Activated CD8-positive, alpha-beta memory T cell treated with anti-CD3 and anti-CD28 coated beads for 36 hours (primary cell): ENCODE measurements at regions not wholly inside any gene's neighbourhood (a gene's known extent, or its start where the extent isn't known, plus 50 kb on each side); places are given as distances from the start of the nearest gene placed in this dataset.

Experiments
- CTCF ChIA-PET: fragments of 350-600 bp; sonication (Branson Sonifier 250); formaldehyde crosslinking; loops from one replicate; lab custom pipeline; 2021; ENCODE audit warnings: antibody characterized with exemption; lab: Charles Lee
- POLR2A ChIA-PET: fragments of 350-600 bp; sonication (Branson Sonifier 250); formaldehyde crosslinking; loops from one replicate; lab custom pipeline; 2021; ENCODE audit warnings: antibody characterized with exemption; lab: Charles Lee

DNA sequence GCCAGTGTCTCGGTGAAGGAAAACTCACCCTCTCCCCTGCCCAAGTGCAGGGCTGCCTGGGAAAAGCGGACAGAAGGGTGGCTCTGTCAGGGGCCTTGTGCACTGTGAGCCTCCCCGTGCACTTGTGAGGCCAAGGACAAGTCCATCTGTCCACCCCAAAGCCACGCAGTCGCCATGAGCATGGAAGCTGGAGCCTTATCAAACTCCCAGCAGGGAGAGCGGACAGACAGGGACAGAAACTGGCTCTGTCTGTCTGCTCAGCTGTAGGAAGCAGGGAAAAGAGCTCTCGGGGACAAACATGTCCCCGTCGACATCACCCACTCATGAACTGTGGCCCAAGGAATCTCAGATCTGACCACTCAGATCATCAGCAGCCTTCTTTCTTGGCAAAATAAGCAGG, 1385.4 kb downstream of the TBC1D22A start:
- ChIA-PET CTCF (no interaction called here), POLR2A (no interaction called here)

DNA sequence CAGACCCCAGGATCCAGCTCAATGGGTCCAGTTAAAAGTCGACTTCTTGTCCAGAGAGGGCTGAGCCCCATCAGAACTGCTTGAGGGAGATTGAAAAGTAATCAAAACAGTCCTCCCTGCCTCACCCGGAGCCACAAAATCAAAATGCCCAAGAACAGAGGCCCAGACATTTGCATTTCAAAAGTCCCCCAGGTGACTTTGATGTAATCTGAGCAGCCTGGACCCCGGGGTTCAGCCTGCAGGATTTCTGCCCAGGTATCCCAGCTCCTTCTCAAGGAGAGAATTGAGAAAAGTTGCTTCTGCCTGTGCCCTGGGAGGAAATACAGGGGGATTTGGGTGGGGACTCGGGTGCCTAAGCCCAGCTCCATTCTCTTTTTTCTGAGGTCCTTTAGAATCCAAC, 1385.0 kb downstream of the TBC1D22A start:
- CTCF ChIA-PET, result no interaction called here

DNA sequence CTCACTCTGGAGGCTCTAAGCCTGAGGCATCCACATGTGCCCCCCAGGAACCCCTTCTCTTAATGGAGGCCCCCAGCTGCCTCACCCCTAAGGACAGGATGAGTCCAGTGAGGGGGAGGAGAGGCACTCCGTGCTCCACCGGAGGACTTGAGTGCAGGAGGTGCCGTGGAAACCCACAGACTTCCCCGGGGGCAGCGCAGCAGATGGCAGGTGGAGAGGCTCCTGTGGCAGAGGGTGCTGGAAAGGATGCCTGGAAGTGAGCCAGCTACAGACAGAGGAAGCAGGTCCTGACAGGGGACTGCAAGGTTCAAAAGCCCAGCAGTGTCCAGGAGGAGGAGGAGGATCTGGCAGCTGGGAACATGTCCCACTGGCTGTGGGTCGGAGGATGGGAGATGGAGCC, 1384.0 kb downstream of the TBC1D22A start:
- POLR2A ChIA-PET, result no interaction called here
- CTCF ChIA-PET, result no interaction called here

More for the DNA sequence above, 1385.0 kb downstream of the TBC1D22A start:
- POLR2A ChIA-PET, result no interaction called here

- CTCF ChIA-PET, result no interaction called here
- POLR2A ChIA-PET, result no interaction called here
These were observed 1383.3 kb downstream of the TBC1D22A start for GRCh38 chr22:48145738-48146137.

DNA sequence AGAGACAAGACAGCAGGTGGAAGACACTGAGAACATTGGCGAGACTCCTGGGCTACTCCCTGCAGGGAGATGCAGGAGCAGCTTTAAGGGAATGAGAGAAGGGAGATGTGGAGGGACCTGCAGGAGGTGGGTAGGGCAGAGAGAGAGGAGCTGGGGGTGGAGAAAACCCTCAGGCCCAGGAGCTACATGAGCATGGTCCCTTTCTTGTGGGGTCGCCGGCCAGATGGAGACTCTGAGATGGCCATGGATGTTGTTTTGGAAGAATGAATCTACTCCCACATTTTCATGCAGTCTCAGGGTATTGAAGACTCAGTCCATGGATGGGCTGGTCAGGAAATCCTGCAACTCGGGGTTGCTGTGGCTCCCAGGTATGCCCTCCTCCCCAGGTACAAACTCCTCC, 1381.9 kb downstream of the TBC1D22A start:
- CTCF ChIA-PET, result no interaction called here
- POLR2A ChIA-PET, result no interaction called here

DNA sequence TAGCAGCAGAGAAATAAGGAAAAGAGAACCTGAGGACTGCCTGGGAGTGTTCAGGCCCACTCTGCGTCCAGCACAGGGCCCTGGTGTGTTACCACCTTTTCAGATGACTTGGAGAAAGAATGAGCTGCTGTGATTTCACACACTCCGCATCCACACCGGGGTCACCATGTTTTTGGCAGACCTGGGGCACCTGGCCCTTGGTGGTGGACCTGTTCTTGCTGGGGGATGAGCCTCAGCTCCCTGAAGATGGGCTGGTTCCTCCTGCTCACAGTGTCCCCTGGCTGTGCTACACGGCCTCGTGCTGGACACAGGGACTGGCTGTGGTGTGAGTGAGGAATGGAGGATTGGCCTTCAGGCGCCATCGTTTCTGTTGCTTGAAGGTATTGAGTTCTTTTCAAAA, 1381.4 kb downstream of the TBC1D22A start:
- ChIA-PET POLR2A (no interaction called here), CTCF (no interaction called here)

DNA sequence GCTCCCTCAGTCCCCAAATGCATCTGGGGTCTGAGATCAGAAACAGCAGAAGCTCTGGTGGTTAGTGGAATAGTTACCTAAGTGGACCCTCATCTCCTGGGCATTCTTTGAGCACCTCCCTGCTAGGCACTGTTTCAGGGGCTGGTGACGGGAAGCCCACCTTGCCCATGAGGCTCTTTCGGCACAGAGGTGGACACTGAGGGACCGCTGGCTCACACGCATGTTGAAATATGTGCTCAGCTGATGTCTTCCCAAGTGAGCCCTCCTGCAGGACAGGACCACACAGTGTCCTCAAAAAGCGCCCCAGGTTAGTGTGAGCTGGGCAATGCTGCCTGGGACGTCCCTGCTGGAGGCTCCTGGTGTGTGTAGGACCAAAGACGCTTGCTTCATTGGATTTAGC, 1379.9 kb downstream of the TBC1D22A start:
- ChIA-PET CTCF (no interaction called here), POLR2A (no interaction called here)

- CTCF ChIA-PET, result no interaction called here
These were observed 1378.9 kb downstream of the TBC1D22A start for GRCh38 chr22:48141301-48141700.

DNA sequence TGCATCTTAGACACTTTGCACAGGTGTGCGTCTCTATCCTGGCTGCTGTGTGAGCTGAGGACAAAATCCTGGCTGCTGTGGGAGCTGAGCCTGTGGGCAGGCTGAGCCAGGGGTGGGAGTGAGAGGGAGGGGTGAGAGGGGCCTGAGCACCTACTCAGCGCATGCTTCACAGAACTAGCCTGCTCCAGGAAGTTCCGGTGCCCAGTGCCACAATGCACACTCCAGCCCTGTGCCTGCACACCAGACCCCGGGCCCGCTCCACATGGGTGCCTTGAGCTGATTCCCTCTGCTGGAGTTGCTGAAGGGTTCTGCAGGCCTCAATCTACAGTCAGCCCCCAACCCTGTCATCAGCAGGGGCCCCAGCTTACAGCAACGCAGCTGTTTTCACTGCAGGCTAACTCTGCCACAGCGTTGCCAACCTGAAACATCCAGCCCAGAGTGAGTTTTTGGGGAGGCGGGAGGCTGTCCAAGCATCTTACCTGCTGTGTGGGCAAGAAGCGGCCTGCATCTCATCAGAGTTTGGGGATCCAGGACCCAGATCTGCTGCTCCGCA, 1377.9 kb downstream of the TBC1D22A start:
- ChIA-PET POLR2A (no interaction called here), CTCF (no interaction called here)

More at GRCh38 chr22:48141301-48141700, 1378.9 kb downstream of the TBC1D22A start:
- POLR2A ChIA-PET, result no interaction called here

DNA sequence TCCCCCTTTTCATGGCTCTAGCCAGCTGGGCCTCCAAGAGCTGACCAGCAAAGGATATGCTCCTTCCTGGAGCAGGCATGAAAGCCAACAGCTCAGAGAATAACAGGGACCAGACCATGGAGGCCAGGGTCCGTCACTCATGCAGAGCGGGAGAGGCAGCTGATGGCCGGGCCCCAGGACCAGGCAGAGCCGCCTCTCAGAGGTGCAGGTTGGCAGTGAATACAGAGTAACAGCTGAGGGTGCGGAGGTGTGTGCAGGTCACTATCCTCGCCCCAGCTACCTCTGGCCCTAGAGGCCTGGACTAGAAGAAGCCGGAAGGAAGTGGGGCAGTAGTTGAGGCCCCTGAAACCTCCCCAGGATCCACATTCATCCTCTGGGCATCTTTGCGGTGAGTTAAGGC, 1377.3 kb downstream of the TBC1D22A start:
- POLR2A ChIA-PET, result no interaction called here
- CTCF ChIA-PET, result no interaction called here

- POLR2A ChIA-PET, result interaction anchor here (0.6 kb wide), 1 partner anchor 27 kb away, joined by 3 read pairs; no protein-coding TSS in a partner anchor
- CTCF ChIA-PET, result no interaction called here
These were observed 1376.4 kb downstream of the TBC1D22A start for GRCh38 chr22:48138855-48139254.

- ChIA-PET CTCF (no interaction called here), POLR2A (interaction anchor here (0.6 kb wide), 1 partner anchor 27 kb away, joined by 3 read pairs; no protein-coding TSS in a partner anchor)
These were observed 1376.0 kb downstream of the TBC1D22A start for GRCh38 chr22:48138427-48138826.

DNA sequence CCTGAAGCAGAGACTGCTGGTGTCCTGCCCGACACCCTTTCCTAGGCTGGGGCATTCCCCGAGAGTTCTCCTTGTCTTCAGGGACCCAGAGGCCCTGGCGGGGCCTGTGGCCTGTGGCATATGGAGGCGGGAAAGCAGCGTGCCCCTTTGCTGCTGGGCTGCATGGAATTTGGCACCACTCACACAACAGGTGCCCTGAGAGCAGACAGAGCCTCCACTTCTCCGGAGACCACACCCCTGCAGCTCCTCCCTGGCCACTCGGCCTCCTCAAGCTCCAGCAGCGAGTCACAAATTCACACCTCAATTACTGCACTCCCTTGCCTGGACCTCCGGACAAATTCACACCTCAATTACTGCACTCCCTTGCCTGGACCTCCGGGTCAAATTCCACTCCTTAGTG, 1375.2 kb downstream of the TBC1D22A start:
- CTCF ChIA-PET, result no interaction called here
- POLR2A ChIA-PET, result no interaction called here

- POLR2A ChIA-PET, result no interaction called here
- CTCF ChIA-PET, result no interaction called here
These were observed 1373.1 kb downstream of the TBC1D22A start for GRCh38 chr22:48135592-48135991.

GRCh38 chr22:48125416-48125815, 1363.0 kb downstream of the TBC1D22A start:
- CTCF ChIA-PET, result no interaction called here
- POLR2A ChIA-PET, result no interaction called here

DNA sequence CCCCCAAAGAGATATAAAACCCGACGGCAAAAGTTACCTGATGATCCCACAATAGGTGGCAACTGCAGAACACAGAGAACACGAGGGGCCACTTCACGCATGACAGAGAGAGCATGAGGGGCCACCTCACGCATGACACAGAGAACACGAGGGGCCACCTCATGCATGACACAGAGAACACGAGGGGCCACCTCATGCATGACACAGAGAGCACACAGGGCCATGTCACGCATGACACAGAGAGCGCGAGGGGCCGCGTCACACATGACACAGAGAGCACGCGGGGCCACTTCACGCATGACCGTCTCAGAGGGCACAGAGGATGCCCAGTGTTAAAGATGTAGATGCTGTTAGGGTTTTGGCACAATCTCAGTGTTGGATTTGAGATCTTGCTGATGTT, 1359.5 kb downstream of the TBC1D22A start:
- POLR2A ChIA-PET, result no interaction called here
- CTCF ChIA-PET, result no interaction called here

- POLR2A ChIA-PET, result no interaction called here
- CTCF ChIA-PET, result no interaction called here
These were observed 1356.2 kb downstream of the TBC1D22A start for GRCh38 chr22:48118654-48119053.

DNA sequence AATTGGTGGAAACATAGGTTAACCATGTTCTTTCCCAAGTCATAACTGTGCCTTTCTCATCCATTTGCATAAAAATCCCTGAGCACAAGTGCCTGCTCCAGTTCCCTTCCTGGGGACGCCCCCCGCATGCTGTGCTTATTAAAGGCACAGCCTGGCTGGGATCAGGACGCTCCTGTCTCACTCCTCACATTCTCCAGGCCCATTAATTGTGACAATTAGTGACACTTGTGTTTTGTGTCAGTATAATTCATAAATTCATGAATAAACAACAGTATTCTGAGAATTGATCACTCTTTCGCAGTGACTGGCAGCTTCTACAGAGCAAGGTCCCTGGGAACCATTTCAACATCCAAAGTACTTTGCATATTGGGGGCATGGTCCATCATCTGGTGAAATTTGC, 1354.4 kb downstream of the TBC1D22A start:
- ChIA-PET POLR2A (no interaction called here), CTCF (no interaction called here)

DNA sequence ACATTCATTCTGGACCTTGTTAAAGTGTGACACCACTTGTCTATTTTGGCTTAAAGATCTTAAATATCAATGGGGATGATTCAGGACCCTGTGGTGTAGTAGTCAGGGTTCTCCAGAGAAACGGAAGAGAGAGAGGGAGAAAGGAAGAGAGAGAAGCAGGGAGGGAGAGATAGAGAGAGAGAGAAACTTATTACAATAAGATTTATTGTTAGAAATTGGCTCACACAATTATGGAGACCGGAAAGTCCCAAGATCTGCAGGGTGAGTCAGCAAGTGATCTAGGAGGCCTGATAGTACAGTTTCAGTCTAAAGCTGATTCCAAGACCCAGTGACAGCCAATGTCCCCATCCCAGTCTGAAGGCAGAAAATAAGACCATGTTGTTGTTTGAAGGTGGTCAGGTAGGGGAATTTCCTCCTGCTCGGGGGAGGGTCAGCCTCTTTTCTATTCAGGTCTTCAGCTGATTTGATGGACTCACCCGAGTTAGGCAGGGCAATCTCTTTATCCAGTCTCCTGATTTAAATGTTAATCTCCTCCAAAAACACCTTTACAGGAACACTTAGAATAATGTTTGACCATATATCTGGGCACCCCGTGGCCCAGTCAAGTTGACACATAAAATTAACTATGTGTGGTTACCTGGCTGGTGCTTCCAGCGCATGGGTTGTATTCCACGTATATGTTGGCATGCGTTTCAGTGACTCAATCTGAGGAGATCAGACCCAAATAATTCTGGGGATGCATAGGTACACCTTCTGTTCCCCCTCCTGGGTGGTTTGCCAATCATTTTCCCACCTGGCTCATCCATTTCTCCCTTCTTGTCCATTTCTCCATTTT, 1350.5 kb downstream of the TBC1D22A start:
- CTCF ChIA-PET, result no interaction called here
- POLR2A ChIA-PET, result no interaction called here

DNA sequence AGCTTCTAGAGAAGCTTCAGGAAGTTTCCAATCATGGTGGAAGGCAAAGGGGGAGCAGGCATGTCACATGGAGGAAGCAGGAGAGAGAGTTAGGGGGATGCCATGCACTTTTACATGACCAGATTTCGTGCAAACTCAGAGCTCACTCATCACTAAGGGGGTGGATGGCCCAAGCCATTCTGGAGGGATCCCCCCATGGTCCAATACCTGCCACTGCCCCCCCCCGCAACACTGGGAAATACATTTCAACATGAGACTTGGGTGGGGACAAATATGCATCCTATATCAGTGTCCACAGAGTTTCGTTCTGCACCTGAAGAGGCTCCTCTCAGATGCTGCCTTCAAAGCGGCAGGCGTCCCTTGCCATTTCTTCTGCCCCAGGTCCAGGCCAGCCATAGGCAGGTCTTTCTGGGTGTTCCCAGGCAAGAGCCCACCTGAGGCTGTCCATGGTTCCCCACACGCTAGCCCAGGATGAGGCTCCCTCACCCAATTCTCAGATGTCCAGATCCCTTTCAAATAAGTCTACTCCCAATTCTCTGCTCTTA, 1344.3 kb downstream of the TBC1D22A start:
- POLR2A ChIA-PET, result interaction anchor here (0.9 kb wide), 1 partner anchor 20 kb away, joined by 3 read pairs; no protein-coding TSS in a partner anchor
- CTCF ChIA-PET, result no interaction called here

- POLR2A ChIA-PET, result interaction anchor here (0.9 kb wide), 1 partner anchor 21 kb away, joined by 3 read pairs; no protein-coding TSS in a partner anchor
- CTCF ChIA-PET, result interaction anchor here (1.7 kb wide), 1 partner anchor 9 kb away, joined by 5 read pairs; no protein-coding TSS in a partner anchor
These were observed 1343.8 kb downstream of the TBC1D22A start for GRCh38 chr22:48106215-48106614.
